ENCODE measurements at regions not wholly inside any gene's neighbourhood (a gene's known extent, or its start where the extent isn't known, plus 50 kb on each side); places are given as distances from the start of the nearest gene placed in this dataset.

DNA sequence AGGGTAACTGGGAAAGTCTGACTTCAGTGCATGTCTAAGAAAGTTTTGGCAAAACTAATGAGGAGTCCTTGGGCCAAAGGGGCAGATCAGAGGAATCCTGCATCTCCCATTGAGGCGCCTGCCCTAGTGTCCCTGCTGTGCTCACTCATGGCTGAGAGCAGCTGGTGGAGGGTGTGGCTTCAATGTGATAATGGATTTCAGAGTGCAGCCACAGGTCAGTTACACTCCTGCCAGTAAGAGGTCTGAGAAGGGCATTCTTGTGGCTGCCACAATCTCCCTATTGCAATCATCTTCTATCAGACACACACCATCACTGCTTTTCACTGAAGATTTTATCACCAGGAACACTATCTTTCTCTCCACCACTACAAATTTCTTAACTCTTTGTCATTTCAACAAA lies 457.1 kb downstream of the MID1IP1 start:
- H3K27me3 ChIP-seq (ENCODE audit: control insufficient read depth, insufficient read depth, low read length) = peaks cover 9% of the 10 kb centered on the region
- no peak overlapping the region for H4K5ac ChIP-seq (ENCODE audit: low read depth, low read length)
- TF ChIP-seq, protein P1, sequence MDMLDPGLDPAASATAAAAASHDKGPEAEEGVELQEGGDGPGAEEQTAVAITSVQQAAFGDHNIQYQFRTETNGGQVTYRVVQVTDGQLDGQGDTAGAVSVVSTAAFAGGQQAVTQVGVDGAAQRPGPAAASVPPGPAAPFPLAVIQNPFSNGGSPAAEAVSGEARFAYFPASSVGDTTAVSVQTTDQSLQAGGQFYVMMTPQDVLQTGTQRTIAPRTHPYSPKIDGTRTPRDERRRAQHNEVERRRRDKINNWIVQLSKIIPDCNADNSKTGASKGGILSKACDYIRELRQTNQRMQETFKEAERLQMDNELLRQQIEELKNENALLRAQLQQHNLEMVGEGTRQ (IDR thresholded peaks at IDR 0.05; ENCODE audit: low read depth, low read length) = no peak
- TF ChIP-seq CEBPB (IDR thresholded peaks at IDR 0.05; ENCODE audit: low read depth, low read length) = no peak
- TF ChIP-seq MXI1 (IDR thresholded peaks at IDR 0.05; ENCODE audit: borderline replicate concordance, low read depth, low read length) = no peak
- TF ChIP-seq, protein P2, sequence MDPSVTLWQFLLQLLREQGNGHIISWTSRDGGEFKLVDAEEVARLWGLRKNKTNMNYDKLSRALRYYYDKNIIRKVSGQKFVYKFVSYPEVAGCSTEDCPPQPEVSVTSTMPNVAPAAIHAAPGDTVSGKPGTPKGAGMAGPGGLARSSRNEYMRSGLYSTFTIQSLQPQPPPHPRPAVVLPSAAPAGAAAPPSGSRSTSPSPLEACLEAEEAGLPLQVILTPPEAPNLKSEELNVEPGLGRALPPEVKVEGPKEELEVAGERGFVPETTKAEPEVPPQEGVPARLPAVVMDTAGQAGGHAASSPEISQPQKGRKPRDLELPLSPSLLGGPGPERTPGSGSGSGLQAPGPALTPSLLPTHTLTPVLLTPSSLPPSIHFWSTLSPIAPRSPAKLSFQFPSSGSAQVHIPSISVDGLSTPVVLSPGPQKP (IDR thresholded peaks at IDR 0.05; ENCODE audit: borderline replicate concordance, low read depth, low read length) = no peak
- TF ChIP-seq RFX5 (IDR thresholded peaks at IDR 0.05; ENCODE audit: low read depth, low read length) = no peak
- no peak for TF ChIP-seq MAFK (IDR thresholded peaks at IDR 0.05; ENCODE audit: low read depth, low read length)
- TF ChIP-seq, protein P3, sequence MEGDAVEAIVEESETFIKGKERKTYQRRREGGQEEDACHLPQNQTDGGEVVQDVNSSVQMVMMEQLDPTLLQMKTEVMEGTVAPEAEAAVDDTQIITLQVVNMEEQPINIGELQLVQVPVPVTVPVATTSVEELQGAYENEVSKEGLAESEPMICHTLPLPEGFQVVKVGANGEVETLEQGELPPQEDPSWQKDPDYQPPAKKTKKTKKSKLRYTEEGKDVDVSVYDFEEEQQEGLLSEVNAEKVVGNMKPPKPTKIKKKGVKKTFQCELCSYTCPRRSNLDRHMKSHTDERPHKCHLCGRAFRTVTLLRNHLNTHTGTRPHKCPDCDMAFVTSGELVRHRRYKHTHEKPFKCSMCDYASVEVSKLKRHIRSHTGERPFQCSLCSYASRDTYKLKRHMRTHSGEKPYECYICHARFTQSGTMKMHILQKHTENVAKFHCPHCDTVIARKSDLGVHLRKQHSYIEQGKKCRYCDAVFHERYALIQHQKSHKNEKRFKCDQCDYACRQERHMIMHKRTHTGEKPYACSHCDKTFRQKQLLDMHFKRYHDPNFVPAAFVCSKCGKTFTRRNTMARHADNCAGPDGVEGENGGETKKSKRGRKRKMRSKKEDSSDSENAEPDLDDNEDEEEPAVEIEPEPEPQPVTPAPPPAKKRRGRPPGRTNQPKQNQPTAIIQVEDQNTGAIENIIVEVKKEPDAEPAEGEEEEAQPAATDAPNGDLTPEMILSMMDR (conservative IDR thresholded peaks at IDR 0.05; ENCODE audit: low read depth, low read length) = no peak
- TF ChIP-seq CHD1 (IDR thresholded peaks at IDR 0.05; ENCODE audit: low read depth, low read length) = no peak
- TF ChIP-seq RCOR1 (IDR thresholded peaks at IDR 0.05; ENCODE audit: insufficient replicate concordance, low read length) = no peak
- no peak for TF ChIP-seq FOS (IDR thresholded peaks at IDR 0.05; ENCODE audit: low read depth, low read length)
- no peak overlapping the region for H3K27ac ChIP-seq (ENCODE audit: insufficient read depth, low read length)
- no peak overlapping the region for H3K56ac ChIP-seq (ENCODE audit: extremely low read depth, insufficient read depth, low read length)
- H4K20me1 ChIP-seq (ENCODE audit: insufficient read depth, low read length) = no peaks in the 10 kb centered on the region
- ATAC-seq (ENCODE audit: low read depth) = no peak
- BruUV-seq (replicated peaks) = no TSS peak
- no peaks in the 10 kb centered on the region for H3K9me3 ChIP-seq (ENCODE audit: control insufficient read depth, insufficient read depth, low read length)
- H3K4me1 ChIP-seq (ENCODE audit: control insufficient read depth, insufficient read depth, low read length) = no peaks in the 10 kb centered on the region
- CTCF ChIA-PET = no interaction called here
- H3K36me3 ChIP-seq (ENCODE audit: control insufficient read depth, insufficient read depth, low read length) = no peaks in the 10 kb centered on the region
- no peak for DNase-seq
- no peak overlapping the region for H2BK20ac ChIP-seq (ENCODE audit: low read depth, low read length)
- H4K8ac ChIP-seq (ENCODE audit: low read depth in 2 of 2, low read length in 2 of 2) = no peak overlapping the region
- H3K79me1 ChIP-seq (ENCODE audit: low read depth in 1 of 2, low read length in 2 of 2) = no peaks in the 10 kb centered on the region
- dilution Hi-C loops (cut with HindIII; ENCODE audit: low sequenced_read_pairs, unreplicated experiment) (no loop called here), in situ Hi-C loops (cut with MboI; ENCODE audit: low sequenced_read_pairs) (no loop called here), intact Hi-C loops (cut with micrococcal nuclease) (no loop called here)
- no CpG with 5 or more reads among the region's 1 CpG for WGBS, 2 experiments (ENCODE audit: extremely low coverage in 2 of 2, insufficient read length in 1 of 2)
- no peak overlapping the region for H2BK120ac ChIP-seq (ENCODE audit: low read depth, low read length)
- no peak overlapping the region for H3K4me2 ChIP-seq (ENCODE audit: low read depth, low read length)
- no peak overlapping the region for H3K18ac ChIP-seq (ENCODE audit: low read depth, low read length)
- H3K9ac ChIP-seq (ENCODE audit: low read depth, low read length) = no peak overlapping the region
- H3K4me3 ChIP-seq (ENCODE audit: insufficient read depth, low read depth, low read length) = no peak overlapping the region
- H4K91ac ChIP-seq (ENCODE audit: insufficient read depth, low read depth, low read length) = no peak overlapping the region
- no peak overlapping the region for H2AFZ ChIP-seq (replicated peaks; ENCODE audit: low read length, poor library complexity)
- POLR2A ChIA-PET (ENCODE audit: unreplicated experiment) = no interaction called here
- no peak overlapping the region for H2AK5ac ChIP-seq (ENCODE audit: low read depth, low read length)
- H3K4ac ChIP-seq (ENCODE audit: low read depth, low read length) = no peak overlapping the region
- no peaks in the 10 kb centered on the region for H3K9me1 ChIP-seq (ENCODE audit: insufficient read depth, low read length)
- no peak overlapping the region for H3K23ac ChIP-seq (ENCODE audit: low read depth, low read length)
- no peak overlapping the region for H3K14ac ChIP-seq (replicated peaks; ENCODE audit: low read depth, low read length)
- no peak overlapping the region for H2BK5ac ChIP-seq (ENCODE audit: low read depth, low read length, poor library complexity, severe bottlenecking)
- H2BK15ac ChIP-seq (ENCODE audit: low read depth, low read length) = no peak overlapping the region
- H2AK9ac ChIP-seq (replicated peaks; ENCODE audit: low read depth, low read length, poor library complexity) = no peak overlapping the region

All from IMR-90 (cell line).